Loucy (cell line): ENCODE measurements at regions not wholly inside any gene's neighbourhood (a gene's known extent, or its start where the extent isn't known, plus 50 kb on each side); places are given as distances from the start of the nearest gene placed in this dataset.

Experiments
- H2AFZ ChIP-seq: fragments of 200-600 bp; sonication (generic); 2 replicates; pipeline ENCODE4 v1.6.0; 2016; ENCODE audit warnings: antibody characterized with exemption, mild to moderate bottlenecking, low read length, moderate library complexity
- H3F3A ChIP-seq: fragments of 200-600 bp; 2 replicates; pipeline ENCODE4 v1.6.0; 2016; ENCODE audit warnings: antibody characterized with exemption, low read depth, mild to moderate bottlenecking
- H3K27me3 ChIP-seq: fragments of 200-600 bp; sonication (generic); 2 replicates; pipeline ENCODE4 v1.6.1; 2014; ENCODE audit warnings: low read length, mild to moderate bottlenecking; ENCODE audit not compliant: insufficient read depth, poor library complexity, severe bottlenecking
- H3K36me3 ChIP-seq: fragments of 200-600 bp; sonication (generic); 2 replicates; pipeline ENCODE4 v1.6.1; 2016; ENCODE audit warnings: low read length; ENCODE audit not compliant: insufficient read depth
- H3K4me1 ChIP-seq: fragments of 200-600 bp; sonication (generic); 2 replicates; pipeline ENCODE4 v1.5.1; 2014; ENCODE audit warnings: low read length, mild to moderate bottlenecking; ENCODE audit not compliant: insufficient read depth, poor library complexity, severe bottlenecking
- H3K4me2 ChIP-seq: fragments of 200-600 bp; sonication (generic); 2 replicates; pipeline ENCODE4 v1.6.0; 2014; ENCODE audit warnings: antibody characterized with exemption, low read length, low read depth, mild to moderate bottlenecking; ENCODE audit not compliant: poor library complexity, severe bottlenecking
- H3K4me3 ChIP-seq: fragments of 200-600 bp; sonication (generic); 2 replicates; pipeline ENCODE4 v1.5.1; 2014; ENCODE audit warnings: low read length, mild to moderate bottlenecking, mixed read lengths; ENCODE audit not compliant: poor library complexity, severe bottlenecking
- H3K79me2 ChIP-seq: fragments of 200-600 bp; sonication (generic); 2 replicates; pipeline ENCODE4 v1.6.1; 2014; ENCODE audit warnings: low read length; ENCODE audit not compliant: insufficient read depth
- H3K9ac ChIP-seq: fragments of 200-600 bp; sonication (generic); 2 replicates; pipeline ENCODE4 v1.6.0; 2014; ENCODE audit warnings: mild to moderate bottlenecking, low read depth, low read length, moderate library complexity; ENCODE audit not compliant: poor library complexity, severe bottlenecking
- H3K9me2 ChIP-seq: fragments of 200-600 bp; sonication (generic); replicated peaks from 2 replicates; pipeline ENCODE4 v1.6.1; 2016; ENCODE audit warnings: low read depth, low read length, mixed read lengths
- H3K9me3 ChIP-seq: fragments of 200-600 bp; sonication (generic); 2 replicates; pipeline ENCODE4 v1.6.1; 2014; ENCODE audit warnings: mild to moderate bottlenecking, antibody characterized with exemption, low read length, low read depth; ENCODE audit not compliant: insufficient read depth
- H4K20me1 ChIP-seq: fragments of 200-600 bp; sonication (generic); 2 replicates; pipeline ENCODE4 v1.6.0; 2014; ENCODE audit warnings: antibody characterized with exemption, low read length, mild to moderate bottlenecking; ENCODE audit not compliant: insufficient read depth, poor library complexity, severe bottlenecking
- EZH2phosphoT487 ChIP-seq: fragments of 200-600 bp; IDR thresholded peaks from 2 replicates; pipeline ENCODE4 v1.6.1; 2018; ENCODE audit warnings: antibody characterized with exemption, mild to moderate bottlenecking, moderate library complexity, borderline replicate concordance
- TF ChIP-seq, protein P1 (sequence below): fragments of 200-600 bp; sonication (generic); conservative IDR thresholded peaks from 2 replicates; pipeline ENCODE4 v1.5.1; 2014; ENCODE audit warnings: mild to moderate bottlenecking, antibody characterized with exemption, low read length

DNA sequence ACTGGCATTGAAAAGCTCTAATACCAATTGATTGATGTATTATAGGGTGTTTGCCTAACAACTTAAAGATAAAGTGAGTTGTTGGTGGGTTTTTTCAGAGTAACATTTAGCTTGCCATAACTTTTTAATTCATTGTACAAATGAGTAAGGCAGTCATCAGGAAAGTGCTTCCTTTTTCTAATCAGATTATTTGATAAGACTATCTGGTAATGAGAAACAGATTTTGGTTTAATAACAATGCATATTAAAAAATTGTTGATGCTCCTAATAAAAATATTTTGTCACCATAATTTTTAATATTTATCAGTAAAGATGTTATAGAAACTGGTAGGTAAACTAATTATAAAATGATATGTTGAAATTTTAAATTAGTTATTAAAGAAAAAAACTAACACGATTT lies 51.3 kb downstream of the BLTP1 start:
- TF ChIP-seq, protein P1, sequence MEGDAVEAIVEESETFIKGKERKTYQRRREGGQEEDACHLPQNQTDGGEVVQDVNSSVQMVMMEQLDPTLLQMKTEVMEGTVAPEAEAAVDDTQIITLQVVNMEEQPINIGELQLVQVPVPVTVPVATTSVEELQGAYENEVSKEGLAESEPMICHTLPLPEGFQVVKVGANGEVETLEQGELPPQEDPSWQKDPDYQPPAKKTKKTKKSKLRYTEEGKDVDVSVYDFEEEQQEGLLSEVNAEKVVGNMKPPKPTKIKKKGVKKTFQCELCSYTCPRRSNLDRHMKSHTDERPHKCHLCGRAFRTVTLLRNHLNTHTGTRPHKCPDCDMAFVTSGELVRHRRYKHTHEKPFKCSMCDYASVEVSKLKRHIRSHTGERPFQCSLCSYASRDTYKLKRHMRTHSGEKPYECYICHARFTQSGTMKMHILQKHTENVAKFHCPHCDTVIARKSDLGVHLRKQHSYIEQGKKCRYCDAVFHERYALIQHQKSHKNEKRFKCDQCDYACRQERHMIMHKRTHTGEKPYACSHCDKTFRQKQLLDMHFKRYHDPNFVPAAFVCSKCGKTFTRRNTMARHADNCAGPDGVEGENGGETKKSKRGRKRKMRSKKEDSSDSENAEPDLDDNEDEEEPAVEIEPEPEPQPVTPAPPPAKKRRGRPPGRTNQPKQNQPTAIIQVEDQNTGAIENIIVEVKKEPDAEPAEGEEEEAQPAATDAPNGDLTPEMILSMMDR = no peak
- TF ChIP-seq EZH2phosphoT487 = no peak

GRCh38 chr4:122205687-122206086 lies 53.6 kb downstream of the BLTP1 start:
- Histone ChIP-seq H3K9me3 (no peaks in the 10 kb centered on the region), H4K20me1 (no peaks in the 10 kb centered on the region), H2AFZ (no peak overlapping the region), H3F3A (no peaks in the 10 kb centered on the region), H3K4me1 (no peaks in the 10 kb centered on the region), H3K9ac (no peak overlapping the region), H3K36me3 (peaks cover 46% of the 10 kb centered on the region; the same call in 1 of the 2 replicates), H3K27me3 (no peaks in the 10 kb centered on the region), H3K9me2 (no peaks in the 10 kb centered on the region), H3K4me3 (no peak overlapping the region), H3K79me2 (no peaks in the 10 kb centered on the region), H3K4me2 (no peak overlapping the region)
- TF ChIP-seq EZH2phosphoT487 = no peak
- TF ChIP-seq, protein P1 = peak; percentile 55

More for the DNA sequence above, 51.3 kb downstream of the BLTP1 start:
- peaks cover 42% of the 10 kb centered on the region; the same call in 1 of the 2 replicates for H3K36me3 ChIP-seq
- no peak overlapping the region for H3K4me3 ChIP-seq
- H3K27me3 ChIP-seq = no peaks in the 10 kb centered on the region
- no peak overlapping the region for H2AFZ ChIP-seq
- H3K4me2 ChIP-seq = no peak overlapping the region
- H3K9me2 ChIP-seq = no peaks in the 10 kb centered on the region
- H3K9ac ChIP-seq = no peak overlapping the region
- H3K9me3 ChIP-seq = no peaks in the 10 kb centered on the region
- H4K20me1 ChIP-seq = no peaks in the 10 kb centered on the region
- H3K79me2 ChIP-seq = no peaks in the 10 kb centered on the region
- H3K4me1 ChIP-seq = no peaks in the 10 kb centered on the region
- H3F3A ChIP-seq = no peaks in the 10 kb centered on the region

DNA sequence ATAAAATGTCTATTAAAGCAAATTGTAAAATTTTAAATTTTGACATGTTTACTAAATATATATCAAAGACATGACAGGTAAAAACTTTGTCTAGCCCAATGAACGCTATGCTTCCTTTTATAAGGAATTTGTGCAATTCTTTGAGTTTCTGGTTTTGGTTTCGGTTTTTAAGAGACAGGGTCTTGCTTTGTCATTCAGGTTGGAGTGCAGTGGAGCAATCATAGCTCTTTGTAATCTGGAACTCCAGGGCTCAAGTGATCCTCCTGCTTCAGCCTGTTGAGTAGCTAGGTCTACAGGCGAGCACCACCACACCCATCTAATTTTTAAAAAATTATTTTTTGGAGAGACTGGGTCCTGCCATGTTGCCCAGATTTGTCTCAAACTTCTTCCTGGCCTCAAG lies 60.7 kb downstream of the BLTP1 start:
- Histone ChIP-seq H3K27me3 (no peaks in the 10 kb centered on the region), H3K4me1 (no peaks in the 10 kb centered on the region), H3K79me2 (no peaks in the 10 kb centered on the region), H3K9me2 (no peaks in the 10 kb centered on the region), H3K4me3 (no peak overlapping the region), H3F3A (no peaks in the 10 kb centered on the region), H4K20me1 (no peaks in the 10 kb centered on the region), H3K9ac (no peak overlapping the region), H3K36me3 (peaks cover 25% of the 10 kb centered on the region; the same call in 1 of the 2 replicates), H3K4me2 (no peak overlapping the region), H2AFZ (no peak overlapping the region), H3K9me3 (no peaks in the 10 kb centered on the region)
- TF ChIP-seq, protein P1 = no peak
- TF ChIP-seq EZH2phosphoT487 = no peak
